ENCODE measurements at regions not wholly inside any gene's neighbourhood (a gene's known extent, or its start where the extent isn't known, plus 50 kb on each side); places are given as distances from the start of the nearest gene placed in this dataset.

DNA sequence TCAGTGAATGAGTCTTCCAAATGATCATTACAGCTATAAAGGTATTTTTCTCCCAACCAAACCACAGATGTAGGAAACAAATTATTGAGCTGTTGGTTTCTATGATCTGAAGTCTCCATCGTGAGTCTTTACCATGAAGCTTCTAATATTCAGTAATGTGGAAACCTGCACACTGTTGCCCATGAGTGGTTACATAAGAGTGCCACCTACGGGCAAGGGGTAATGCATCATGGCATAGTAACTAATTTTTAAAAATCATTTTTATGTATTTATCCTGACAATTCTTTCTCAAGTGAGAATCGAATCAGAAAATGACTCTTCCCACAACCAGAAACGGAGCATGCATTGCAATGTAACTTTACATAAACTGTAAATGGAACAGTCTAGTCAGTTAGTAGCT is 282.5 kb upstream of the SMARCA2 start:
- TF ChIP-seq TAF1 (IDR thresholded peaks at IDR 0.05; ENCODE audit: low read depth) = no peak
- TF ChIP-seq EGR1 (IDR thresholded peaks at IDR 0.05) = no peak
- no peak for TF ChIP-seq EP300 (IDR thresholded peaks at IDR 0.05; ENCODE audit: borderline replicate concordance)
- TF ChIP-seq RAD21 (IDR thresholded peaks at IDR 0.05; ENCODE audit: low read depth) = peak; percentile 55
- TF ChIP-seq, protein P1, sequence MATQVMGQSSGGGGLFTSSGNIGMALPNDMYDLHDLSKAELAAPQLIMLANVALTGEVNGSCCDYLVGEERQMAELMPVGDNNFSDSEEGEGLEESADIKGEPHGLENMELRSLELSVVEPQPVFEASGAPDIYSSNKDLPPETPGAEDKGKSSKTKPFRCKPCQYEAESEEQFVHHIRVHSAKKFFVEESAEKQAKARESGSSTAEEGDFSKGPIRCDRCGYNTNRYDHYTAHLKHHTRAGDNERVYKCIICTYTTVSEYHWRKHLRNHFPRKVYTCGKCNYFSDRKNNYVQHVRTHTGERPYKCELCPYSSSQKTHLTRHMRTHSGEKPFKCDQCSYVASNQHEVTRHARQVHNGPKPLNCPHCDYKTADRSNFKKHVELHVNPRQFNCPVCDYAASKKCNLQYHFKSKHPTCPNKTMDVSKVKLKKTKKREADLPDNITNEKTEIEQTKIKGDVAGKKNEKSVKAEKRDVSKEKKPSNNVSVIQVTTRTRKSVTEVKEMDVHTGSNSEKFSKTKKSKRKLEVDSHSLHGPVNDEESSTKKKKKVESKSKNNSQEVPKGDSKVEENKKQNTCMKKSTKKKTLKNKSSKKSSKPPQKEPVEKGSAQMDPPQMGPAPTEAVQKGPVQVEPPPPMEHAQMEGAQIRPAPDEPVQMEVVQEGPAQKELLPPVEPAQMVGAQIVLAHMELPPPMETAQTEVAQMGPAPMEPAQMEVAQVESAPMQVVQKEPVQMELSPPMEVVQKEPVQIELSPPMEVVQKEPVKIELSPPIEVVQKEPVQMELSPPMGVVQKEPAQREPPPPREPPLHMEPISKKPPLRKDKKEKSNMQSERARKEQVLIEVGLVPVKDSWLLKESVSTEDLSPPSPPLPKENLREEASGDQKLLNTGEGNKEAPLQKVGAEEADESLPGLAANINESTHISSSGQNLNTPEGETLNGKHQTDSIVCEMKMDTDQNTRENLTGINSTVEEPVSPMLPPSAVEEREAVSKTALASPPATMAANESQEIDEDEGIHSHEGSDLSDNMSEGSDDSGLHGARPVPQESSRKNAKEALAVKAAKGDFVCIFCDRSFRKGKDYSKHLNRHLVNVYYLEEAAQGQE (IDR thresholded peaks at IDR 0.05; ENCODE audit: low read depth) = no peak
- TF ChIP-seq, protein P2, sequence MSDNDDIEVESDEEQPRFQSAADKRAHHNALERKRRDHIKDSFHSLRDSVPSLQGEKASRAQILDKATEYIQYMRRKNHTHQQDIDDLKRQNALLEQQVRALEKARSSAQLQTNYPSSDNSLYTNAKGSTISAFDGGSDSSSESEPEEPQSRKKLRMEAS (IDR thresholded peaks at IDR 0.05) = no peak
- no peak for TF ChIP-seq CREB1 (IDR thresholded peaks at IDR 0.05; ENCODE audit: low read depth)
- TF ChIP-seq TEAD4 (IDR thresholded peaks at IDR 0.05) = no peak
- TF ChIP-seq YY1 (IDR thresholded peaks at IDR 0.05; ENCODE audit: low read depth) = no peak
- TF ChIP-seq, protein P3, sequence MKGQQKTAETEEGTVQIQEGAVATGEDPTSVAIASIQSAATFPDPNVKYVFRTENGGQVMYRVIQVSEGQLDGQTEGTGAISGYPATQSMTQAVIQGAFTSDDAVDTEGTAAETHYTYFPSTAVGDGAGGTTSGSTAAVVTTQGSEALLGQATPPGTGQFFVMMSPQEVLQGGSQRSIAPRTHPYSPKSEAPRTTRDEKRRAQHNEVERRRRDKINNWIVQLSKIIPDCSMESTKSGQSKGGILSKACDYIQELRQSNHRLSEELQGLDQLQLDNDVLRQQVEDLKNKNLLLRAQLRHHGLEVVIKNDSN (IDR thresholded peaks at IDR 0.05) = no peak
- no peak for TF ChIP-seq CEBPB (IDR thresholded peaks at IDR 0.05)
- no peak for TF ChIP-seq TCF12 (IDR thresholded peaks at IDR 0.05; ENCODE audit: low read depth)
- TF ChIP-seq ZBTB7A (IDR thresholded peaks at IDR 0.05; ENCODE audit: low read depth) = no peak
- TF ChIP-seq NFIC (IDR thresholded peaks at IDR 0.05) = no peak
